GM18507 (cell line): ENCODE measurements at regions not wholly inside any gene's neighbourhood (a gene's known extent, or its start where the extent isn't known, plus 50 kb on each side); places are given as distances from the start of the nearest gene placed in this dataset.

Experiments used
- DNase-seq: peaks from one replicate; pipeline ENCODE4 v3.0.0; 2011; ENCODE audit warnings: low read depth; ENCODE audit not compliant: insufficient read length; ENCODE audit errors: extremely low spot score
- FAIRE-seq: peaks from 2 replicates; lab custom pipeline; 2011; peaks lifted over from hg19 to GRCh38; lab: Jason Lieb, UNC

DNA sequence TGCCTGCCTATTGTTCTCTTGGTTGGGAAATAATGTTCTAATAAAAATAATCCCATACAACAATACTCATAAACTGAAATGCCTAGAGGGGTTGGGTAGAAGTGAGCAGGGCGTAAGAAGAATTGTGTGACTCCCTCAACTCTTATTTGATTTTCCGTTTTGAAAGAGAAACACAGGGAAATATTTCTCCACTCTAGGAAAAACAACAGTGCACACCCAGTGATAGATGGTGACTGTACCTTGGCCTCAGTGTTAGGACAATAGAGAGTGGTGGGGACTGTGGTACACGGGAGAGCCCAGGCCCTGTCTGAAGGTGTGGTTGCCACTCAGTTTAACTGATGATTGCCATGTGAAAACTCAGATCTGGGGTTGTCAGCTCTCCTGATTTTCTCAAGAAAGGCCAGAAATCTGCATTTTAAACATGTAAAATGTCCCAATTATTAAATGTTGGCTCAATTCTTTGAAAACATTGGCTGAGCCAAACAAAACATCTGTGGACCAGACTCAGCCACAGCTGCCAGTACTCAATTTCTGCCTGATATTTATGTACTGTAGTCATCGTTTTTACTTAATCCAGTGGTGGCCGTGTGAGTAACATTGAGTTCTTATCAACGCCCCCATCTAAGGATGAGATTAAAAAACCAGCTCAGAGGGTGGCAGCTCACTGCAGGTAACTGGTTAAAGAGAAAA lies 103.8 kb upstream of the ZNF618 start:
- FAIRE-seq (no peak), DNase-seq (no peak)

DNA sequence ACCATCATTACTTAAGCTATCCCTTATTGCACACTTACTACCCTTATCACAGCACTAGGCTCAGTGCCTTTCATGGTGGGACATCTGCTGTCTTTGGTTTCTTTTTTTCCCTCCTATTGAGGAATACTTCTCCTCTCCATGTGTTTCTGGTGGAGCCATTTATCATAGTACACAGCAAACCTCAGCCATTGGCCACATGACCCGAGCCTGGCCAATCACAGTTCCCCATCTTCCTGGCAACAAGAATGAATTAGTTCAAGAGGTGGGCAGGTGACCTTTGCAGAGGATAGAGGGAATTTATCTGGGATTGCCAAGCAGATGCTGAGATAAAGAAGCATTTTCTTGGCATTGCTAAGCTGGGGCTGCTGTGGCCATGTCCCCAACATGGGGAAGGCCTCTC lies 101.1 kb upstream of the ZNF618 start:
- FAIRE-seq (no peak), DNase-seq (no peak)

DNA sequence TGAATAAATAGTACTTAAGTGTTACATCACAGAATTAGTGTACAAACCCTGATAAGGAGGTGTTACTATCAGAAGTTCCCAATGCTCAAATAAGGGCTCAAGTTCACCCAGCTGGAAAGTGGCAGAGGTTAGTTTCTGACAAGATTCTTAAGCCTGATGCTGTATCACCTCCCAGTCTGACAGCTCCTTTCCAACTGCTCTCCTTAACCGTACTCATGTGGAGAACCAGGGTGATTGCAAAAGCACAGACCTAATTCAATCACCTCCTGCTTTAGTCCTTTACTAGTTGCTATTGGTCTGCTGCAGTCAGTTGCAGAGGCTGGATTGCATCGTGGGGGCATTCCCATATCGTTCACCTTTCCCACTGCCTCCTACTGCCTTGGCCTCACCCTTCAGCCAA lies 100.4 kb upstream of the ZNF618 start:
- DNase-seq (no peak), FAIRE-seq (no peak)

DNA sequence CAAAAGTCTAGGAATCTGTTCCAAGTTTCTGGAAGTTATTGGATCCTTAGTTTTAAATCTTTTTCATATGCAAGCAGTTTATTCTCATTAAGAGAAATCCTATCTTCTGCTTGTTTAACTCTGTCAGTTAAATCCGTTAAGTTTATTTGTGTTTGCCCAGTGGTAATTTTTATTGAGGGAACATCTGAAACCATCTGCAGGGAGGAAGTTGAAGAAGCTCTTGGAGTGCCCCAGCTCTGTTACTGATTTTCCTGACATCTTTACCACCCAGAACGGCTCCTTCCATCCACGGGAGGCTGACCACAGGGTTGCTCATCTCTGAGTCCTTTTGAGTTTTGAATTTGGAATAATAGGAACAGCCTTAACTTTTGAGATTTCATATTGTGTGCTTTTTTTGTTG lies 99.9 kb upstream of the ZNF618 start:
- no peak for FAIRE-seq
- DNase-seq = no peak

DNA sequence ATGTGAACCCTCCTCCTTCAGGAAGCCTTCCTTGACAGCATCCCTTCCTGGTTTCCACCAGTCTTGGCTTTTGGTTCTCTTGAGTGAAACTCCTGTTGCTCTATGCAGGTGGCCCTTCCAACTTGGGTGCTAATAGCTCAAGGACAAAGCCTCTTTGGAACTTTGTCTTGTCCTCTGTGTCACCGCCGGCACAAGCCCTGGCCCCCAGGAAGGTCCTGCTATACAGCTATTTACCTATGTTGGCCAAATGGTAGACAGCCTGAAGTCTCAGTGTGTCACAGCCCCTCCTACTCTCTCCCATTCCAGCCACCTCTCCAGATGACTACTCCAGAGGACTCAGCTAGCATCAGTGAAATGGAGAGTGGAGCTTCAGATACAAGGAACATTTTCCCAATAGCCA lies 94.7 kb upstream of the ZNF618 start:
- DNase-seq = no peak
- FAIRE-seq = no peak

DNA sequence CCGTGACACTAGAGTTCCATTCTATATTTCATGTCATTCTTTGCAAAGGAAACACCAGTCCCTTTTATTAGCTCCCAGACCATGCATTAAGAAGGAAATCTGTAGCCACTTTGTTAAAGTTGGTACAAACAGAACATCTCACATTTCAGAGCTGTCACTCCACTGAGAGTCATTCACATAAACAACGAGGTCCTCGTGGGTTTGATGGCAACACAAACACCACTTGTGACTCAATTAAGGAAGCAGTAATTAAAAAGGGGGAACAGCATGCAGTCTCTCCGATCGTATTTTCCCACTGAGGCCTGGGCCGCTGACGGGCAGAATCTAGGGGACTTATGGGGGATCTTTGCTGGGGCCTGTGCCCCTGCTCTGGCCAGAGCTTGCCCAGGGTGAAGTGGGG lies 94.2 kb upstream of the ZNF618 start:
- FAIRE-seq (no peak), DNase-seq (no peak)

DNA sequence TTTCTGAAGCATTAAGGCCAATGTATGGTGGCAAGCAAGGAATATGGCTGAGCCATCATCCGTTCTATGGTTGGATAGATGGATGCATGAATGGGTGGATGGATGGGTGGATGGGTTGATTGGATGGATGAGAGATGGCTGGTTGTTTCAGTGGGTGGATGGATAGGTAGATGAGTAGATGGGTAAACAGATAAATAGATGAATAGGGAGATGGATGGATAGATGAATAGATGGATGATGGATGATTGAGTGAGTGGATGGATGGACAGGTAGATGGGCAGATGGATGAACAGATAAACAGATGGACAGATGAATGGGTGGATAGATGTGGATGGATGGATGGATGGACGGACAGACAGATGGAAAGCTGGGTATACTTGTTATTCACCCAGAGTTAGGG lies 92.6 kb upstream of the ZNF618 start:
- no peak for FAIRE-seq
- no peak for DNase-seq

DNA sequence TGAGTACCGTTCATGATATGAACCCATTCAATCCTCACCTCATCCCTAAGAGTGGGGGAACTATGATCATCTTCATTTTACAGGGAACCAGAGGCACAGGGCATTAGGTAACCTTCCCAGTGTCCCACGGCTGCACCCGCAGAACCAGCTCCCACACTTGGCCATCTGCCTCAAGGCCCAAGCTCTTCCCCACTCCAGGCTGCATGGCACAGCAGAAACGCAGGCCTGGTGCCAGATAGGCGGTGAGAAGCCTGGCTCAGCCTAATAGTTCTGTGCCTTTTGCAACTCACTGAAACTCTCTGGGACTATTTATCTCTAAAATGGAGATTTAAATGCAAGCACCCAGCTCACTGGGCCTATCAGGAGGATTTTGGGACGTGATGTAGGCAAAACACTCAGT lies 90.8 kb upstream of the ZNF618 start:
- no peak for FAIRE-seq
- DNase-seq = no peak

DNA sequence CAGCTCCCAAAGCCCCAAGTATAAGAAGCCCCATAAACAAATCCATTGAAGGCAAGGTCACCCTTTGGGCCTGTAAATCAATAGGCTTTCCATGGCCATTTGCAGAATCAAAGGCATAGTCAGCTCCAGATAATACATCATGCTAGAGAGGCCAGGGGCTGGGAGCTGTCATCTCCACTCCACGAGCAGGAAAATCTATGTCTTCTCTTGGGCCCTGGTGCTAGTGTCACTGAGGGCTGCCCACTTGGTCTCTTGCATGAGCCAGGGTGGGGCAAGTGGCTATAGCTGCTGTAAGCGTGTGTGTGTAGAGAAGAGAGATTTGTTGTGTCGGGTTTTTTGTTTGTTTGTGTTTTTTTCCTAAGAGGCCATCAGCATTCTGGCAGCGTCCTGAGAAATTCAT lies 90.0 kb upstream of the ZNF618 start:
- FAIRE-seq (no peak), DNase-seq (no peak)

DNA sequence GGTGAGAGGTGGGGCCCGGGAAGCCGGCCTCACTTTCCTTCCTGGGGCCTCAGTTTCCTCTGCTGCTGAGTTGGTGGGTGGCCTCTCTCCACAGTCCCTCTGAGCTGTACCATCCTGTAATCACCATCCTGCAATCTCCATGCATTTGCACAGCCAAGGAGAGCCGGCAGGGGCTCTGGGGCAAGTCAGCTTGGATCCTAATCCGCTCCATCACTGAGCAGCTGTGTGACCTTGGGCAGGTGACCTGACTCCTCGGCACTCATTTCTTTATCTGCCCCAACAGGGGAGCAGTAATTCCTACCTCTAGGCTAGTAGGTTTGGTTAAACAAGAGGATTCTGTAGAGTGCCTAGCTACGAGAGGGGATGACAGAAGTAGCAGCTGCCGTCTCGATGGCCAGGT lies 88.2 kb upstream of the ZNF618 start:
- DNase-seq (no peak), FAIRE-seq (no peak)

DNA sequence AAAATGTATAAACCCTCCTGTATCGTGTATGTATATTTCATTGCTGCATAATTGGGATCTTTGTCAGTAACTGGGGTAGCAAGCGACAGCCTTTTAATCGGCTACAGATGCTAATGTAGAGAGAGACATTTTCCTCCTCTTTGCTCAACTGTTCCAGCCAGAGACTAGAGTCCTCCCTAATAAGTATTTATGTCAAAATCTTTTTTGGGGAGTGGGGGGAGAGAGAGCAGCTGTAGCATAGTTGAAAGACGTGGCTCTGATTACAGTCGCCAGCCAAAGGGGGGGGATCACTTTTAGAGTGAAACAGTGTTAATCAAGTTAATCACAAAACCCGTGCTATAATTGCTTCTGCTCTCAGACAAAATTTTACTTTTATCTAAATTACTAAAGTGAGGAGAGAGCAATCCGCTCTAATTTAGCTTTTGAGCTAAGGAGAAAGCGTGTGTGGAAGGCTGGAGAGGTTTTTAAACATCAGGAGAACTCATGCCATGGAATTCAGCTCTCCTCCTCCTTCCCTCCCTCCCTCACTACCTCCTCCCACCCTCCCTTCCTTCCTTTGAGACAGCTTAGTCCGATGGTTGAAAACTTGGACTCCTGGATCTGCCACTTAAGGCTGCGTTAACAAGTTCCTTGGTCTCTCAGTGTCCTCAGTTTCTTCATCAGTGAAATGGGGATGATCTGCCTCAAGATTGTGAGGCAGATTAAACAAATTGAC lies 87.3 kb upstream of the ZNF618 start:
- DNase-seq (no peak), FAIRE-seq (no peak)

DNA sequence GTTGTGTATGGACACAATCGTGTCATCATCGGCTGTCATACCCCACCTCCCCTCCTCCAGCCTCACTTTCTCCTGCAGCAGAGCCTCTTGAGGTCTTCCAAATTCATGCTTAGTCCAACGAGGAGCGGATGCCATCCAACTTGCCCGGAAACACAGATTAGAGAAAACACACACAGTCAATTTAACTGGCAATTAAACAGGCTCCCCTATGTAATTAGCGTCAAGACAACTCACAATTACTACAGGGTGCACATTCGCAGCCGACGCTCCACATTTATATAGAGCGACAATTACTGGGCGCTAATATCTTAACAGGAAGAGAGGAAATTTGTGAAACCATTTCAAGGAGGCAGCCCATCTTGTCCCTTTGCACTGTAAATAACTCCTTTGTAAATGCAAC lies 86.0 kb upstream of the ZNF618 start:
- DNase-seq (no peak), FAIRE-seq (no peak)

DNA sequence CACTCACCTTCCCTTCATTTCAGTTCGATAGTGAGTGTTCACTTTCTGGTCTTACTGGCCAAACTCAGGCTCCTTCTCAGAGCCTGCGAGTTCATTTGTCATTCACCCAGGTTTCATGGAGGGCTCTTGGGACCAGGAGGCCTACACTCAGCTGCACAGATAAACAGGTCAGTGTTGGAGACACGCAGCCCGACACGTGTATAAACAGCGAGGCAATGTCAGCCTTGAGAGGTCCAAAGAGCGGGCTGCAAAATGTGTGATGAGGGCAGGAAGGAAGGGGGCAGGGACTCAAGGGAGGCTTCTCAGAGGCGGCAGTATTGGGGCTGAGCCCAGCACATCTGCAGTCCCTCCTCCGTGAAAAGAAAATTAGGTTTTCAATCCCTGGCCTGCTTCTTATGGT lies 82.6 kb upstream of the ZNF618 start:
- FAIRE-seq (no peak), DNase-seq (no peak)

DNA sequence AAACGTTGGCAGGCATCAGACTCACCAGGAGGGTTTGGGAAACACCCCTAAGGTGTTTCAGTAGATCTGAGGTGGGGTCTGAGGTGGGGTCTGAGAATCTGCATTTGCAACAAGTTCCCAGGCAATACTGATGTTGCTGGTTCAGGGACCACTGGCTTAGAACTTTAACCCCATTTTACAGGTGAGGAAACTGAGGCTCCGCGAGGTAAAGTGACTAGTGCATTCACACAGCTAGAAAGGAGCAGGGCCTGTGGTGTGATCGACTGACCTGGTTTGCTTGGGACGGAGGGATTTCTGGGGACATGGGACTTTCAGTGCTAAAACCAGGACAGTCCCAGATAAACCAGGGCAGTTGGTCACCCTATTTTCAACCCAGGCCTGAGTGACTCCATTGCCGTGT lies 81.4 kb upstream of the ZNF618 start:
- DNase-seq = no peak
- no peak for FAIRE-seq

DNA sequence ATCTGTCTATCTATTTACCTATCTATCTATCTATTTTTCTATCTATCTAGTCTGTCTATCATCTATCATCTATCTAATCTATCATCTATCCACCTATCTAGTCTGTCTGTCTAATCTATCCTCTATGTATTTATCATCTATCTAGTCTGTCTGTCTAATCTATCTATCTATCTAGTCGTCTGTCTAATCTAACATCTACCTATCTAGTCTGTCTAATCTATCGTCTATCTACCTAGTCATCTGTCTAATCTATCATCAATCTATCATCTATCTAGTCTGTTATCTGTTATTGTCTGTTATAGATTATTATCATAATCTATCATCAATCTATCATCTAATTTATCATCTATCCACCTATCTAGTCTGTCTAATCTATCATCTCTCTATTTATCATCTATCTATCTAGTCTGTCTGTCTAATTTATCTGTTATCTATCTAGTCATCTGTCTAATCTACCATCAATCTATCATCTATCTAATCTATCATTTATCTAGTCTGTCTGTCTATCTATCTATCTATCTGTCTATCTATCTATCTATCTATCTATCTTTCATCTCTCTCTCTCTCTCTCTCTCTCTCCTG lies 80.2 kb upstream of the ZNF618 start:
- FAIRE-seq (no peak), DNase-seq (no peak)

DNA sequence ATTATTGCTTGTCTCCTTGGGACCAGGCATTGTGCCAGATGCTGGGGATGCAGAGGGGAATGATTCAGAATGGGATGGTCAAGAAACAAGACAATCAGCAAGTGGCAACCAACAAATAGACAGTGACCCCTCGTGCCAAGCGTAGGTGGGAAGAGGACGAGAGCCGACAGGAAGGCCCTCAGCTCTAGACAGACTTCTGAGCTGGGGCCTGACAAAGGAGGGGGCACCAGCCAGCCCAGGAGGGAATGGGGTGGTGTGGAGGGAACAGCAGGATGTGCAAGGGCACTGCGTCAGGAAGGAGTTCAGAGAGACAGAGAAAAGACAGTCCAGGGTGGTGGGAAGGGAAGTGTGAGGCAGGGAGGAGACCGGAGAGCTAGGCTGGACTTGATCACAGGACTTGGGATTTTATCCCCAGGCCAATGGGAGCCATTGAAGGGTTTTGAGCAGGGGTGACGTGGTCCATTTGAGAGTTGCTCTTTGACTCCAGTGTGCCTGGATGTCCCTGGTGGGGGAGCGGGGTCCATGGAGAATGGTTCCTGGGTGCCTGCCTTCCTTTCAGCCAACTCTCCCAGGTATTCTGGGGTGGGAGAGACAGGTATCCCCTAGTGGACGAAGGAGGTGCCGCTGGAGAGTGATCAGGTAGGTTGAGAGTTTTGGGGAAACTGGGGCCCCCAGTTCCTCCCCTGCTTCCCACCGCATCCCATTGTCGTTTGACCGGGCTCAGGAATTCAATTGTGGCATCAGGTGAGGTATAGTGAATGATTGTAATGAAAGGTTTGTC lies 79.3 kb upstream of the ZNF618 start:
- FAIRE-seq (no peak), DNase-seq (no peak)

DNA sequence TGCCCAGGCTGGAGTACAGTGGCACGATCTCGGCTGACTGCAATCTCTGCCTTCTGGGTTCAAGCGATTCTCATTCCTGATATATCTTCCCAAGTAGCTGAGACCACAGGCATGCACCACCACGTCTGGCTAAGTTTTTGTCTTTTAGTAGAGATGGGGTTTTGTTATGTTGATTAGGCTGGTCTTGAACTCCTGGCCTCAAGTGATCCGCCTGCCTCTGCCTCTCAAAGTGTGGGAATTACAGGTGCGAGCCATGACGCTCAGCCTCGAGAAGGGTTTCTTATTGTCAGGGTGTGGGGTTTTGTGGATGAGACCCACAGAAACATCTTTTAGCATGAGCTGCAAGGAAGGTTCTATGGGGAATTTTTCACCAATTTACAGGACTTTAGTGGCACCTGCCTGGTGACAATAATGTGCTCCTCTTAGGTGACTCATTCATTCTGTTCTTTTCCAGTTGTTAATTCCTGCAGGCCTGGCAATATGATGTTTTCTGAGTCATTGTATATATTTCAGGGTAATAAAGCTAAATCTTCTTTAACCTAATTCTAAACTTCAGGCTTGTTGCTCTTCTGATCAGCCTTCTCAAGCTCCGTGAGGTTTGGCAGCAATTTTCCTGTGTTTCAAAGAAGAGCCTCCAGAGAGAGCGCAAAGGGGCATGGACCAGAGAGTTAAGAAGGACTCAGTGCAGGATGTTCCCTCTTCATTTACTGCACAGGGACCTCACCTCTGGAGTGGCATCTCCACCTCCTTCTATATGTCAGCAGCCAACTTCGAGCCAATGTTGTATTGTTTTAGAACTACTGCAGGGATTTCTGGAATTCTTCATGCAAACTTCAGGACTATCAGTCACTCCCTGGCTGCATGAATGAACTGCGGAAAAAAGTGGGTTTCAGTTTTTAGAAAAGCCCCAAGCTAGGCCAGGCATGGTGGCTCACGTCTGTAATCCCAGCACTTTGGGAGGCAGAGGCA lies 77.8 kb upstream of the ZNF618 start:
- FAIRE-seq (no peak), DNase-seq (no peak)

DNA sequence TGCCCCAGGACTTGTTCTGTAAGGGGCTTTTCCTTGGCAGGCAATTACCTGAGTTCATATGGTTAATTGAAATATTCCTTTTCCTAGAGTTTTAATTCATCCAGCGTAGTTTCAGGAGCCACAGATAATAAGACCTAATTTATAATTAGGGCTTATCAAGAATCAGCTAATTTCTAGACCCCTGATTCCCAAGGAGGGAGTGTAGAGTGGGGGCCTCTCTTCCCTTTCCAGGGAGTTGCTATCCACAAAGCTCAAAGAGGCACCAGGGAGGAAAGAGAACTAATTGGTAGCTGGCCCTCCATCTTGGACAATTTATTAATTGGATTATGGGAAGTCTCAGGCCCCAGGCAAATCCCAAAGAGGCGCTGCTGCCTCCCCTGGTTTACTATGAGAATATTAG lies 75.8 kb upstream of the ZNF618 start:
- FAIRE-seq = no peak
- no peak for DNase-seq

DNA sequence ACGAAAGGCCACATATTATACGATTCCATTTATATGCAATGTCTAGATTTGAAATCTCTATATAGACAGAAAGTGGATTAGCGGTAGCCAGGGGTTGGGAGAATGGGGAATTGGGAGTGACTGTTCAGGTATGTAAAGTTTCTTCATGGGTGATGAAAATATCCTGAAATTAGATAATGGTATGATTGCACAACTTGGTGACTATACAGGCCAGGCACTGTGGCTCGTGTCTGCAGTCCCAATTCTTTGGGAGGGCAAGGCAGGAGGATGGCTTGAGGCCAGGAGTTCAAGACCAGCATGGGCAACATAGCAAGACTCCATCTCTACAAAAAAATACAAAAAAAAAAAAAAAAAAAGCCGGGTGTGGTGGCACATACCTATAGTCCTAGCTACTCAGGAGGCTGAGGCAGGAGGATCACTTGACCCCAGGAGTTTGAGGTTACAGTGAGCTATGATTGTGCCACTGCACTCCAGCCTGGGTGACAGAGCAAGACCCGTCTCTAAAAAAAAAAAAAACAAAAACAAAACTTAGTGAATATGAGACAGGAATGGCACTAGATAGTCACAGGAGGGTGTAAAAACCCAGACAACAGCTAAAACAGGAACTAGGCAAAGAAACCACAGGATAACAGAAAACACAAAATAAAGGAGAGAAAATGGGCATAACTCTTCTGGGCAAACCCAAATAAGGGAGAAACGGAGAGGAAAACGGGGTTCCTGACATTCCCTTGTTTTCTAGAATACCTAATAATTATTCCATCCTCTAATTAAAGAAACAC lies 72.1 kb upstream of the ZNF618 start:
- FAIRE-seq = no peak
- DNase-seq = no peak
